ENCODE measurements at regions not wholly inside any gene's neighbourhood (a gene's known extent, or its start where the extent isn't known, plus 50 kb on each side); places are given as distances from the start of the nearest gene placed in this dataset.

DNA sequence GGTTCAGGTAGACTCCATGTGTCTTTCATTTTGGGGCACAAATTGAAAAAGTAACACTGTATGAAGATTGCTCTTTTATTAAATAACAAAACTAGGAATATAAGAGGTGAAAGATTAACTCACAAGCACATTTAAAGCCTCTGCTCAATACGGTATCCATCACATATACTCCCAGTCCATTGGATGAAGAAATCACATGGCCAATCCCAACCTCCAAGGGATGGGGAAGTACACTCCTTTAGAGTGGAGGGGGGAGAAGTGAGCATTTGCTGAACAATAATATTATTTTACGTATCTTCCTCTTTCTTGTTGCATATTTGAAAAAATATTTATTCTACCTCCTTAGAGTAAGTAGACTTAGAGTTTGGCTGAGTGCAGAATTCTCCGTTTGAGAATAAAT, 316.5 kb downstream of the LMX1A start:
- TF ChIP-seq JUN (IDR thresholded peaks at IDR 0.05; ENCODE audit: borderline replicate concordance, insufficient read depth, insufficient read length, low read depth): no peak
- TF ChIP-seq, protein P1, sequence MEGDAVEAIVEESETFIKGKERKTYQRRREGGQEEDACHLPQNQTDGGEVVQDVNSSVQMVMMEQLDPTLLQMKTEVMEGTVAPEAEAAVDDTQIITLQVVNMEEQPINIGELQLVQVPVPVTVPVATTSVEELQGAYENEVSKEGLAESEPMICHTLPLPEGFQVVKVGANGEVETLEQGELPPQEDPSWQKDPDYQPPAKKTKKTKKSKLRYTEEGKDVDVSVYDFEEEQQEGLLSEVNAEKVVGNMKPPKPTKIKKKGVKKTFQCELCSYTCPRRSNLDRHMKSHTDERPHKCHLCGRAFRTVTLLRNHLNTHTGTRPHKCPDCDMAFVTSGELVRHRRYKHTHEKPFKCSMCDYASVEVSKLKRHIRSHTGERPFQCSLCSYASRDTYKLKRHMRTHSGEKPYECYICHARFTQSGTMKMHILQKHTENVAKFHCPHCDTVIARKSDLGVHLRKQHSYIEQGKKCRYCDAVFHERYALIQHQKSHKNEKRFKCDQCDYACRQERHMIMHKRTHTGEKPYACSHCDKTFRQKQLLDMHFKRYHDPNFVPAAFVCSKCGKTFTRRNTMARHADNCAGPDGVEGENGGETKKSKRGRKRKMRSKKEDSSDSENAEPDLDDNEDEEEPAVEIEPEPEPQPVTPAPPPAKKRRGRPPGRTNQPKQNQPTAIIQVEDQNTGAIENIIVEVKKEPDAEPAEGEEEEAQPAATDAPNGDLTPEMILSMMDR (IDR thresholded peaks at IDR 0.05; ENCODE audit: extremely low read depth in 1 of 2, insufficient read depth in 1 of 2, low read depth in 1 of 2, low read length in 2 of 2): no peak
- TF ChIP-seq POLR2AphosphoS5 (IDR thresholded peaks at IDR 0.05; ENCODE audit: insufficient read depth, low read depth, low read length): no peak
- no peak for TF ChIP-seq EZH2 (IDR thresholded peaks at IDR 0.05; ENCODE audit: borderline replicate concordance, low read depth, low read length, severe bottlenecking)
- no peak for TF ChIP-seq FOS (IDR thresholded peaks at IDR 0.05; ENCODE audit: borderline replicate concordance, insufficient read depth, low read length)
- TF ChIP-seq, protein P2, sequence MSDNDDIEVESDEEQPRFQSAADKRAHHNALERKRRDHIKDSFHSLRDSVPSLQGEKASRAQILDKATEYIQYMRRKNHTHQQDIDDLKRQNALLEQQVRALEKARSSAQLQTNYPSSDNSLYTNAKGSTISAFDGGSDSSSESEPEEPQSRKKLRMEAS (IDR thresholded peaks at IDR 0.05; ENCODE audit: insufficient read depth, insufficient read length): no peak
- no peak for TF ChIP-seq POLR2A (IDR thresholded peaks at IDR 0.05; ENCODE audit: low read depth, low read length)
- TF ChIP-seq GATA2 (IDR thresholded peaks at IDR 0.05; ENCODE audit: insufficient read depth, insufficient read length, low read depth, low read length): no peak

All from endothelial cell of umbilical vein (primary cell).